HG02943 (cell line): ENCODE measurements at regions not wholly inside any gene's neighbourhood (a gene's known extent, or its start where the extent isn't known, plus 50 kb on each side); places are given as distances from the start of the nearest gene placed in this dataset.

Source experiments
- ATAC-seq: cut with Tn5 transposase; IDR thresholded peaks from one replicate; pipeline ENCODE4 v1.9.1; 2021; ENCODE audit warnings: mild to moderate bottlenecking, low read depth, moderate library complexity; ENCODE audit not compliant: unreplicated experiment

DNA sequence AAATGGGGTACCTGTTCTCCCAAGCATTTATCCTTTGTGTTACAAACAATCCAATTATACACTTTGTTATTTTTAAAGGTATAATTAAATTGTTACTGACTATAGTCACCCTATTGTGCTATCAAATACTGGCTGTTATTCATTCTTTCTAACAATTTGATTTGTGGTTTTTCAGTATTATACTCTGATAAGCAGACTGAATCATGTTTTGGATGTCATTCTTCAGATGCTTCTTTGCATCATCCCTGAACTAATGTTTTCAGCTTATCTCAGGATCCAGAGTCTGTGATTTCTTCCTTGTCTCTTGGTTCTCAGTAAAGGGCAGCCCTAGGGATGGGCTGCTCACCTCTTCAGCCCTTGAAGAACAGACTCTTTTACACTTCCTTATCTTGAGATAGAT is 177.8 kb upstream of the SGCD start:
- ATAC-seq: no peak

GRCh38 chr5:156153602-156154001 is 173.4 kb upstream of the SGCD start:
- no peak for ATAC-seq

DNA sequence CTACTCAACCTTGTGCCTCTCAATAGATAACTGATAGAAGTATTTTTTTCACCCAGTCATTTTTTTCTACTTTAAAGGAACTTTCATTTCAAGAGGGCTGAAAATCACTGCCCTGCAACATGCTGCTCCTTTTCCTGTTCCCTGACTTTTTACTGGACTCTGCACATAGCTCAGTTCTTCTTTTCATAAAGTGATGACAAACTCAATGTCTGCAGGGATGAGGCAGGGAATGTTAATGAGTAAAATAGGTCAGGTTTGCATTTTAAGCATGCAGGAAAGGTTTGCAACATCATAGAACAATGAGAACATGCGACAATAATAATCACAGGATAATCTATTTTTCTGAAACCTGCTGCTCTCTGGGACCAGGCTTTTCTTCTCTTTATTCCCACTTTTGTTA is 172.2 kb upstream of the SGCD start:
- ATAC-seq: no peak

DNA sequence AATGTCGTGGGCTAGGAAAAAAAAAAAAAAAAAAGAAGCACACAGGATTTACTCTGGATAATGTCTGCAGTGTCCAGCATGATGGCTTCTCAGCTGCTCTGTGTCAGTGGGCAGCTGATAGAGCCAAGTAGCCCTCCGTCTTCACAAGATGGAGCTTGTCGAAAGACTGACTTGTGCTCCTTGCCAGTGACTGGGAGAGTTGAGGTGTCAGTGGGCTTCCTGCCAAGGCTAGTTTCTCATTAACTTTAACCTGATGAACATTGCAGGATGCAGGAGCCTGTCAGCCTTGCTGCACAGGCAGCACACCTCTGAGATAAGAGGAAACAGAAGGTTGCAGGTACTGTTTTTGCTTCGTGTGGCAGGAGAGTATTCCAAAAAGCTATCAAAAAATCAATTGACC is 171.4 kb upstream of the SGCD start:
- no peak for ATAC-seq

- no peak for ATAC-seq
Measured at GRCh38 chr5:156164306-156164705, 162.7 kb upstream of the SGCD start.

DNA sequence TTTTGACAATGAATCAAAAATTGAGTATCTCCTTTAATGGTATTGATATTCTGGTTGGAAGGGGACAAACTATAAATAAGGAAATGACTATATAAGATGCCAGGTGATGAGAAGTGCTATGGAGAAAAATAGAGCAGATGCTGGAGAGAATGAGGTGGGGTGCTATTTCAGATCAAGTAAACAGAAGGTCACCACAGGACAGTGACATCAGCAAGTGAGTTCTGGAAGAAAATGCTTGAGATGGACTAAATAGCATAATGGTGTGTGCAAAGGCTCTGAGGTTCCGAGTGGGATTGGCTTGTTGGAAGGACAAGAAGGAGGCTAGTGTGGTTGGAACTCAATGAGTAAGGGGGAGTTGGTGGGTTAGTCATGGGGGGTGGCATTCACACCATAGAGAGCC is 157.5 kb upstream of the SGCD start:
- no peak for ATAC-seq

DNA sequence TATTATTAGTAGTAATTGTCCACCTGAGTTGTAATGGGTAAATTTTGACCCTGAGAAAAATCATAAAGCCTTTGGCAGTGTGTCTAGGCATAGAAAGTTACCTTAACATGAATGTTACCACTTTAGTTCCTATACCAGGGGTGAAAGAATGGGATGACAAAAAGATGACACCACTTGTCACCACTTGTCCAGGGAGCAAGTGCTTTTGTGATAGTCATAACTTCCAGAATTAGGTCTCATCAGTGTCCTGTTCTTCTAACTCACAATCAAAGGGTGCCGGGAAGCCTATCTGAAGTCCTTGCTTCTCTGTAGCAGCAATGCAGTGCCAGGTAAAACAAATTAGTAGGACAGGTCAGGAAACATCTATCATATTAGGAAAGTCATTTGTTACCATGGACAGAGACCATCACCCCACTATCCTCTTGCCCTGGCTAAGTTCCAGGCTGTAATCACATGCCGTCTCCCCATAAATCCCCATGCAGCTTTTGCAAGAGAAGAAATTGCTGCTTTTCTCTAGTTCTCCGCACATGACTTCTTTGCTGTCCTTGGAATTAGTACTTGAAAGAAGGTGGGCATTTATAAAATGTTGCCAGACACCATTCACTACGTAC is 156.5 kb upstream of the SGCD start:
- no peak for ATAC-seq

DNA sequence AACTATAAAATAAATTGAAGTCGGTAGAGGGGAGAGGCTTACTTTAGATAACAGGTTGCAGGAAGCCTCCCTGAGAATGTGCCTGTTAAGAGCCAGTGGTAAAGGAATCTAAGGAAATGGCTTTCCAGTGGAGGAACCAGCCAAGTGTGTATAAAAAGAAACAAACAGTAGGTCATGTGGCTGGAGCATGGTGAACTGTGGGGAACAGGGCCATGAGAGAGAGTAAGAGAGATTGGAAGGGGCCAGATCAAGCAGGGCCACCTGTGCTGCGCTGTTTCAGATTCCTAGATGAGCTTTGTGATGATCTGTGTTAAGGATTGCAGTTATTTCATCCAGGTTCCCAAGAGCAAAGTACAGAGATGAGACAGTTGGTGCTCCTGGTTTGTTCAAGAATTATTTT is 152.7 kb upstream of the SGCD start:
- ATAC-seq: no peak

DNA sequence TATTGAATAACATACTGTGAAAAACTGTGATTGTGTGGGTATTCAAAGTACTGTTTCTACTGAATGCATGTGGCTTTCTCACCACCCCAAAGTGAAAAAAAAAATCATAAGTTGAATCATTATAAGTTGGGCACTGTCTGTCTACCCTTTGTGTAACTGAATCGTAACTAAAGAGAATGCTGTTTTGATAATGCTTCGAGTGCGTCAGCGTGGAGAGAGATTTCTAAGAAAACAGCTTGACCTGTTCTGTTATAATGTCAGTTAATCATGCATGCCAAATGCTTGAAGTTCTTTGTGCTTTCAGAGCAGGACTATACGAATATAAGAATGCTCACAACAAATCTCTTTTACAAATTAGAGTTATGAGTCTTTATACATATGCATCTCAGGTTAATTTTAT is 148.8 kb upstream of the SGCD start:
- no peak for ATAC-seq

DNA sequence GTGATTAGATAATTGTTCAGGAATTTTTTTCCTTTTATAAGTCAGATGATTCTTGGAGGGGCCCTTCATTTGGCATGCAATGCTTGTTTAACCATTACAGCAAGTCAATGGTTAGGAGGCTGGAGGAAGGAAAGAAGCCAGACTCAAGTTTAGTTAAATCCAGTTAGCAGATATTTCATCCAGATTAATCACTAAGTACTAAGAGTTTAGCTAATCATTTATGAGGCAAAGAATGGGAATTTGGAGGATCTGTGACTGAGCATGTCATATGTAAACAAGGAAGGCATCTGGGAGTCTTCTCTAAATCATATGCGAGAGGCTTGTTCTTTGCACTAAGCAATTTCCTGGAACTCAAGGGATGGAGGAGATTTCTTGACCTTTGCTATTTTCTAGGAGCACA is 145.3 kb upstream of the SGCD start:
- ATAC-seq: no peak

DNA sequence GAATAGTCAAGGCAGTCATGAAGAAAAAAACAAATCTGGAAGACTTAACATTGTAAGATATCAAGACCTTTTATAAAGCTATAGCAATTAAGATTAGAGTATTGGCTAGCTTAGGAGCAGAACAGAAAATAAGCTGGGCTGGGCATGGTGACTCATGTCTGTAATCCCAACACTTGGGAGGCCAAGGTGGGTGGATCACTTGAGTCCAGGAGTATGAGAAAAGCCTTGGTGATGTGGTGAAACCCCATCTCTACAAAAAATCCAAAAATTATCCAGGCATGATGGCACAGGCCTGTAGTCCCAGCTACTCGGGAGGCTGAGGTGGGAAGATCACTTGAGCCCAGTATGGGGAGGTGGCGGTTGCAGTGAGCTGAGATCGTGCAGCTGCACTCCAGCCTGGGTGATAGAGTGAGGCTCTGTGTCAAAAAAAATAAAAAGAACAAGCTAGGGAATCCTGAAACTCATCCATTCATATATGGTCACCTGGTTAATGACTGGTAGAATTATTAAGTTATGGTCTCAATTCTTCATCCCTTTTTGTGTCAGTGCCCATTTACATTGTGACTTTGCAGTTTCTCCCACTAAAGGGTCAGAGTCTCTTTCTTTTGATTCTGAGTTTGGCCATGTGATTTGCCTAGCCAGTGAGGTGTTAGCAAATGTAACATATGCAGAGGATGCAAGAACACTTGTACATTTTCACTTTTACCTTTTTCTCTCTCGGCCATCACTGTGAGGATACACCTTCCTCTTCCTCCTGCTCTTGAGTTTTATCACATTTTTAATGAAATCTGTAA is 144.6 kb upstream of the SGCD start:
- no peak for ATAC-seq

- no peak for ATAC-seq
Measured at GRCh38 chr5:156186760-156187159, 140.2 kb upstream of the SGCD start.

- no peak for ATAC-seq
Measured at GRCh38 chr5:156188016-156188415, 138.9 kb upstream of the SGCD start.

DNA sequence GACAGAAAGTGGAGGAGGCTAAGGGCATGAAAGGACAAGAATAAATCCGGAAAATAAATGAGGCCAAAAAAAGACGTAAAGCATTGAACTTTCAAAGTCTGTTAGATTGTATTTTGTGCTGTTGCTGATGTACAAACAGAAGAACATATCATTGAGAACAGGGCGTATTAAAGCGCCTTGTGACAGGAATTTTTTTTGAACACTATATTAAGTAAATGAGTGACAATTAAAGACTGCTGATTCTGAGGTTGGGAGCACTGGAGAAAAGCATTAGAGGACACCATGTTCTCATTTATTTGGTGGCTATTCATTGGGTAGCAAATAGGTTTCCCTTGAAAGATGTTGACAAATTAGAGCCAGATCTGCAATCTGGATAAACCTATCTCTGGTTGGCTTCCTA is 137.3 kb upstream of the SGCD start:
- no peak for ATAC-seq

- no peak for ATAC-seq
Measured at GRCh38 chr5:156191547-156191946, 135.4 kb upstream of the SGCD start.

DNA sequence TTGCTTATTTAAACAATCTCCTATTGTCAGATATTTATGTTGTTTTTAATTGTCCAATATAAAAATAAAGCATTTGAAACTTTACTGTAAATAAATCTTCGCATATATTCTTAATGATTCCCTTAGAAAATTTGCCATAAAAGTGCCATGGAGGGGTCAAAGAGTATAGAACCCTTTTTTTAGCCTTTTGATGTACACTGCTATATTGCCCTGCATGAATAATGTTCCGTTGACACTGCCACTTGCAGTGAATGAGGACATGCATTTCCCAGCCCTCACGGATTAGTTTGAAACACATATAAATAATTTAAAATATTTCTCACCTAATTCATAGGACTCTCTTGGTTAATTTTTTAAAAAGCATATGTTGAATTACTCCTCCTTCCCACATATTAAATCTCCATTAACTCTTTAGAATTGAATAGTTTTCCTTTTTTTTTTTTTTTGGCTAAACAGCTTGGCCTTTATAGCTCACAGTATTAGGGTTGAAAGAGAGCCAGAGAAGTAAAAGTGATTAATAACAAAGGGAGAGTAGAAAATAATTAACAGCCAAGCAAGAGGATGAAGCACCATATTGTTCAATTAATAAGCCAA is 129.8 kb upstream of the SGCD start:
- no peak for ATAC-seq

- ATAC-seq: no peak
Measured at GRCh38 chr5:156199045-156199444, 127.9 kb upstream of the SGCD start.

DNA sequence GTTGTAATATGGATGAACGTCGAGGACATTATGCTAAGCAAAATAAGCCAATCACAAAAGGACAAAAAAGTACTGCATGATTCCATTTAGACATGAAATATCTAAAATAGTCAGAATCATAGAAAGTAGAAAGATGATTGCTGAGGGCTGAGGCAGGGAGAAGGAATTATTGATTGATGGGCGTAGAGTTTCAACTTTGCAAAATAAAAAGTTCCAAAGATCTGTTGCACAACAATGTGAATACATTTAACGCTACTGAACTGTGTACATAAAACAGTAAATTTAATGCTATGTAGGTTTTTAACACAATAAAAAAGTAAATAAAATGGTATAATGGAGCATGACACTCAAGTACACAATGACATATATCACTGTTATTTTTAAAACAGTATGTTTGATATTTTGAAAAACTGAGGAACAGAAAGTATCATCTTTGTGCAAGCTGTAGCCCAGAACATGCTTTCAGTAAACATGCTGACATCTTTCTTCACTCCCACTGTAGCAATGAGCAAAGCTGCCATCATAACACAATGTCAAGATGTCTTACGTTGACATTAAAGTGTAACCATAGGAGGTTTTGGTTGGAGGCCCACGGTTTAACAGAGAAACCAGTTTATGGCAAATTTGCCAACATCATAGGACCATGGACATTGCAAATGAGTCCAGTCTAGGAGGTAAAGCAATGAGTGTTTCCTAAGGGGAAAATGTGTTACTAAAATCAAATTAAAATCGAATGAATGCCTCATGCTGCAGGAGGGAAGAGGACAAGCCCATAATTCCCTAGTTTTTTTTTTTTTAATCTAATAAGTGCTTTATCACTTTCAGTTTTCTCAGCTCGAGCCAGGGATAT is 125.8 kb upstream of the SGCD start:
- no peak for ATAC-seq

GRCh38 chr5:156201788-156202403 is 125.1 kb upstream of the SGCD start:
- ATAC-seq: no peak

GRCh38 chr5:156208271-156208670 is 118.7 kb upstream of the SGCD start:
- no peak for ATAC-seq
